Spleen (tissue), 11 donors: ENCODE measurements at regions not wholly inside any gene's neighbourhood (a gene's known extent, or its start where the extent isn't known, plus 50 kb on each side); places are given as distances from the start of the nearest gene placed in this dataset.

Experiments
- DNase-seq: peaks from one replicate; pipeline ENCODE4 v3.0.0-alpha.2; 2020
- H3K27ac ChIP-seq, 8 donors: fragments of 200-600 bp; sonication (generic) in 7 of 8; 1 replicate in 4 of 8; 2 replicates in 4 of 8; pipeline versions ENCODE4 v1.5.0 to v1.8.0; 2016 to 2021; ENCODE audit warnings: inconsistent platforms in 4 of 8, mild to moderate bottlenecking in 4 of 8, moderate library complexity in 1 of 8
- H3K27me3 ChIP-seq, 7 donors: fragments of 200-600 bp; sonication (generic) in 6 of 7; replicated peaks in 1 of 7; 1 replicate in 4 of 7; 2 replicates in 3 of 7; pipeline versions ENCODE4 v1.5.0 to v1.8.0; 2016 to 2021; ENCODE audit warnings: inconsistent platforms in 3 of 7, mild to moderate bottlenecking in 1 of 7
- H3K36me3 ChIP-seq, 6 donors: fragments of 200-600 bp; sonication (generic) in 5 of 6; 1 replicate in 4 of 6; 2 replicates in 2 of 6; pipeline versions ENCODE4 v1.5.0 to v1.8.0; 2016 to 2021; ENCODE audit warnings: inconsistent platforms in 2 of 6
- H3K4me1 ChIP-seq, 6 donors: fragments of 200-600 bp; sonication (generic) in 5 of 6; 1 replicate in 3 of 6; 2 replicates in 3 of 6; pipeline versions ENCODE4 v1.5.0 to v1.8.0; 2016 to 2021; ENCODE audit warnings: inconsistent platforms in 3 of 6
- H3K4me3 ChIP-seq, 8 donors: fragments of 200-600 bp; sonication (generic) in 7 of 8; 1 replicate in 4 of 8; 2 replicates in 4 of 8; pipeline versions ENCODE4 v1.5.0 to v1.8.0; 2016 to 2021; ENCODE audit warnings: inconsistent platforms in 4 of 8, mild to moderate bottlenecking in 4 of 8, moderate library complexity in 2 of 8
- H3K9me3 ChIP-seq, 8 donors: fragments of 200-600 bp; sonication (generic) in 7 of 8; 1 replicate in 4 of 8; 2 replicates in 4 of 8; pipeline versions ENCODE4 v1.5.0 to v1.8.0; 2016 to 2021; ENCODE audit warnings: inconsistent platforms in 4 of 8
- POLR2A ChIP-seq, 3 donors: fragments of 450-650 bp; IDR thresholded peaks; one replicate each; pipeline ENCODE4 v1.5.1; 2017; ENCODE audit warnings: antibody characterized with exemption in 3 of 3, mild to moderate bottlenecking in 1 of 3
- POLR2AphosphoS5 ChIP-seq, 3 donors: sonication (generic); formaldehyde crosslinking; IDR thresholded peaks; one replicate each; pipeline ENCODE4 v1.5.1; 2017; ENCODE audit warnings: antibody characterized with exemption in 3 of 3
- whole genome bisulfite sequencing, 5 donors: extraction: QIAGEN DNeasy Blood & Tissue Kit in 3 of 5; methylation state at CpG; one replicate each; pipeline versions ENCODE4 v1.1.5 to v1.1.7; 2013 to 2018; 5-methylcytosine and 5-hydroxymethylcytosine counted together
- intact Hi-C: fragments of 100-400 bp; cut with DNase I; formaldehyde crosslinking; loops from one replicate; pipeline ENCODE4 v1.15.0; 2023; ENCODE audit warnings: low total_unique reads
- TF ChIP-seq, protein P1 (sequence below), 11 experiments: fragments of 200-600 bp in 7 of 11; fragments of 450-650 bp in 4 of 11; sonication (generic) in 4 of 11; IDR thresholded peaks in 8 of 11; conservative IDR thresholded peaks in 3 of 11; 1 replicate in 7 of 11; 2 replicates in 4 of 11; pipeline versions ENCODE4 v1.4.0 to v1.8.0; 2016 to 2021; ENCODE audit warnings: antibody characterized with exemption in 11 of 11, inconsistent platforms in 4 of 11, mild to moderate bottlenecking in 1 of 11
- donor health status: healthy with polysubstance abuse.
- donor health status: DM: no; HTN: no; CAD: no; lungs with moderate emphysema.
- donor health status: DM: no; HTN: no; CAD: no.
- donor health status: Bipolar disorder and iron deficiency.
- donor health status: healthy.
- donor health status: DM: no; HTN: no; CAD: no.
- donor health status: DM: yes; HTN: yes; CAD: no.

DNA sequence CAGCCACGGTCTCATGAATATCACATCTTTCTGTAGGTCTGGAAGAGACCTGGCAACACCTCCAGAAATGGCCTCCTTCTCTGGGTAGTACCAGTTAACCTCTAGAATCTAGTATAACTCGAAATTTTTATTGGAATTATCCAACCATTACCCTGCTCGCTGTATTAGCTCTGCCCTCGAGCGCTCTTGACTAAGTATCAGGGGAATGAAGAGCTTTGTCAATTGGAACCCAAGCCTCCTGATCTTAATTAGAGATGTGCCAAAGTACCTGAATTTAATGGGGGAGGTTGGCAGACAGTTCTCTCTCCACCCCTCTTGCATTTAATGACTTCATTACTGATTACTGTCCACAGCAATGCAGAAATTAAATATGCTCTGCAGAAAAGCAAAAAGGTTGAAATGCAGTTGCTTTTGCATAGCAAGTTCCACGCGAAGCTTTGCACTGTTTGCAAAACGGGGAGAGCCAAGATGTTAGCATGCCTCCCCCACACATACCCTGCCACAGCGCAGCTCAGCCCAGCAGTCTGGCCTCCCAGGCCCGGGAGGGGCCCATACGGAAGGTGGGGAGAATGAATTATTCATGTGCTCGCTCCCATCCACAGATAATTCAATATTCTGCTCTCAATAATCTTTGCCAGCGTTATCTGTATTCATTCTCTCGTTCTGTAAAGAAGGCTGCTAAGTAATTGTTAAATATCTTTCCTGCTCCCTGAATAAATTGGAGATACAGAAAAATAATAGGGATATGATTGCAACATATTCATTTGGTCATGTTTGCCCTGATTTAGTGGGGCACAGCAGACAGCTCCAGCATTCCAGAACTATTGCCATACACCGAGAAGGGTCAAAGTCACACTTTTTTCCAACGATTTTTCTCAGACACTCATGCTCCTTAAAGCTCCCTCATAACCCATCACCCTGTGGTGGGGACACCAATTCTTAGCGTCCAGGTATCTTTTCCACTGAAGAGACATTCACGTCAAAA, 305.8 kb downstream of the CDH26 start:
- Histone ChIP-seq H3K4me1 (peaks cover 0 to 23% (median 12%) of the 10 kb centered on the region in 6 donors), H3K9me3 (no peaks in the 10 kb centered on the region), H3K36me3 (no peaks in the 10 kb centered on the region), H3K27me3 (peaks cover 0 to 7% (median 0%) of the 10 kb centered on the region in 7 donors), H3K27ac (no peak overlapping the region), H3K4me3 (no peak overlapping the region)
- WGBS, 5 donors = 76 to 85% (median 82%) methylated on average over 18 of the region's 18 CpGs
- no peak for TF ChIP-seq POLR2A (IDR thresholded peaks at IDR 0.05)
- TF ChIP-seq, protein P1, sequence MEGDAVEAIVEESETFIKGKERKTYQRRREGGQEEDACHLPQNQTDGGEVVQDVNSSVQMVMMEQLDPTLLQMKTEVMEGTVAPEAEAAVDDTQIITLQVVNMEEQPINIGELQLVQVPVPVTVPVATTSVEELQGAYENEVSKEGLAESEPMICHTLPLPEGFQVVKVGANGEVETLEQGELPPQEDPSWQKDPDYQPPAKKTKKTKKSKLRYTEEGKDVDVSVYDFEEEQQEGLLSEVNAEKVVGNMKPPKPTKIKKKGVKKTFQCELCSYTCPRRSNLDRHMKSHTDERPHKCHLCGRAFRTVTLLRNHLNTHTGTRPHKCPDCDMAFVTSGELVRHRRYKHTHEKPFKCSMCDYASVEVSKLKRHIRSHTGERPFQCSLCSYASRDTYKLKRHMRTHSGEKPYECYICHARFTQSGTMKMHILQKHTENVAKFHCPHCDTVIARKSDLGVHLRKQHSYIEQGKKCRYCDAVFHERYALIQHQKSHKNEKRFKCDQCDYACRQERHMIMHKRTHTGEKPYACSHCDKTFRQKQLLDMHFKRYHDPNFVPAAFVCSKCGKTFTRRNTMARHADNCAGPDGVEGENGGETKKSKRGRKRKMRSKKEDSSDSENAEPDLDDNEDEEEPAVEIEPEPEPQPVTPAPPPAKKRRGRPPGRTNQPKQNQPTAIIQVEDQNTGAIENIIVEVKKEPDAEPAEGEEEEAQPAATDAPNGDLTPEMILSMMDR (IDR thresholded peaks at IDR 0.05 in 8 of 11, conservative IDR thresholded peaks at IDR 0.05 in 3 of 11) = no peak
- TF ChIP-seq POLR2AphosphoS5 (IDR thresholded peaks at IDR 0.05) = no peak
- intact Hi-C loops = loop anchor here (10.0 kb wide), 1 partner anchor 299 kb away; no protein-coding TSS in a partner anchor
- DNase-seq = no peak

DNA sequence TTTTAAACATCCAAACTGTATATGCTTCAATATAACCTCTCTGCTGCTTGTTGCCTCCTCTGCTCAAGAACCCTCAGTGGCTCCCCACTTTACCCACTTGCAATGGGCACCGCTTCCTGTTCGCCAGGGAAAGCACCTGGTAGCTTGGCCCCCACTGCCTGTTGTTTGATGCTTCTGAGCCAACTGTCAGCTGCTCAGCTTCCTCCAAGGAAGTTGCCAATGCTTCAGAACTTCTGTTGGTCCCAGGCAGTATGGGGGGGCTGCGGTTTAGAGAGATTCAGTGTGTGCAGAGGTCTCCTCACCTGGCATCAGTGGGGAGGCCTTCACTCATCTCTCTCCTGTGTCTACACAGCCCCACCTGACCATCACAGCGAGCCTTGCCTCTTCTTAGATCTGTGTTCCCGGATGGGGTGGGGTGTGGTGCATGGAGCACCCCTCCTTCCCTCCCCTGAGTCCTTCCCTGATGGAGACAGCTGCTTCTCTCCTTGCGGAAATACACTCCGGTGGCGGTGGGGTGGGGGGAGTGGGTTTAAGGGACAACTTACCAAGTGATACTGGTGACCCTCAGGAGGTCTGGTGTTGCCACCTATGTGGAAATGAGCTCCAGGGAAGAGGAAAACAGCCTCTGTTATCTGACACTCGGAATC, 308.1 kb downstream of the CDH26 start:
- intact Hi-C loops = loop anchor here (10.0 kb wide), 1 partner anchor 301 kb away; no protein-coding TSS in a partner anchor
- H3K4me1 ChIP-seq = peaks cover 0 to 23% (median 12%) of the 10 kb centered on the region in 6 donors

DNA sequence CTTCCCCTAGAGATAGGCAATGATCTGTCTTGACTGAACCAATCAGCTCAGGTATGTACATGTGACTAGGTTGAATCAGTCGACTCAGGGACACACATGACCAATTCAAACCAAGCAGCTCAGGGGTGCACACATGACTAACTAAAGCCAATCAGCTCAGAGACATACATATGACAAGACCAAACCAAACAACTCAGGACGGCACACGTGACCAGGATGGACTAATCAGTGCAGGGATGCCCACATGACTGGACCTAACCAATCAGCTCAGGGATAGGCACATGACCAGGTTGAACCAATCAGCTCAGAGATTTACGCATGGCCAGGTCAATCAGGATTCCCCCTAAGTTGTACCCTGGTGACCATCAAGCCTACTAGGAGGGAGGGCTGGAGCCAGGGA, 310.3 kb downstream of the CDH26 start:
- Histone ChIP-seq H3K4me3 (no peak overlapping the region), H3K27me3 (peaks cover 0 to 17% (median 0%) of the 10 kb centered on the region in 7 donors), H3K36me3 (no peaks in the 10 kb centered on the region), H3K4me1 (peaks cover 0 to 23% (median 12%) of the 10 kb centered on the region in 6 donors), H3K9me3 (no peaks in the 10 kb centered on the region), H3K27ac (no peak overlapping the region)
- intact Hi-C loops = loop anchor here (10.0 kb wide), 1 partner anchor 304 kb away; no protein-coding TSS in a partner anchor
- DNase-seq = no peak
- WGBS, 5 donors = 81 to 92% (median 91%) methylated on average over 2 to 4 of the region's 4 CpGs
- TF ChIP-seq, protein P1 (IDR thresholded peaks at IDR 0.05 in 8 of 11, conservative IDR thresholded peaks at IDR 0.05 in 3 of 11) = no peak
- no peak for TF ChIP-seq POLR2A (IDR thresholded peaks at IDR 0.05)
- no peak for TF ChIP-seq POLR2AphosphoS5 (IDR thresholded peaks at IDR 0.05)

More for the DNA sequence above, 308.1 kb downstream of the CDH26 start:
- no peaks in the 10 kb centered on the region for H3K9me3 ChIP-seq
- no peak overlapping the region for H3K4me3 ChIP-seq
- H3K36me3 ChIP-seq = no peaks in the 10 kb centered on the region
- DNase-seq = no peak
- 40 to 71% (median 51%) methylated on average over 6 to 9 of the region's 9 CpGs for WGBS, 5 donors
- H3K27me3 ChIP-seq = peaks cover 0 to 14% (median 0%) of the 10 kb centered on the region in 7 donors
- TF ChIP-seq POLR2A (IDR thresholded peaks at IDR 0.05) (no peak), POLR2AphosphoS5 (IDR thresholded peaks at IDR 0.05) (no peak)
- TF ChIP-seq, protein P1 (IDR thresholded peaks at IDR 0.05 in 8 of 11, conservative IDR thresholded peaks at IDR 0.05 in 3 of 11) = no peak
- H3K27ac ChIP-seq = no peak overlapping the region
